Prostate gland (tissue), 2 donors: ENCODE measurements at regions not wholly inside any gene's neighbourhood (a gene's known extent, or its start where the extent isn't known, plus 50 kb on each side); places are given as distances from the start of the nearest gene placed in this dataset.

ENCODE experiments used
- DNase-seq: peaks from one replicate; pipeline ENCODE4 v3.0.0-alpha.2; 2019; ENCODE audit warnings: low spot score
- H3K27ac ChIP-seq, 2 donors: fragments of 200-600 bp; sonication (generic); 2 replicates each; pipeline ENCODE4 v1.5.1; 2017 to 2019
- H3K27me3 ChIP-seq: fragments of 200-600 bp; sonication (generic); replicated peaks from 2 replicates; pipeline ENCODE4 v1.5.1; 2019; ENCODE audit not compliant: insufficient read depth
- H3K36me3 ChIP-seq, 2 donors: fragments of 200-600 bp; sonication (generic); 1 replicate in 1 of 2; 2 replicates in 1 of 2; pipeline versions ENCODE4 v1.5.1 to v1.8.1; 2017 to 2019
- H3K4me1 ChIP-seq: fragments of 200-600 bp; sonication (generic); replicated peaks from 2 replicates; pipeline ENCODE4 v1.5.1; 2019
- H3K4me3 ChIP-seq, 2 donors: fragments of 200-600 bp; sonication (generic); 2 replicates each; pipeline ENCODE4 v1.5.1; 2017 to 2019
- H3K9me3 ChIP-seq: fragments of 200-600 bp; sonication (generic); 2 replicates; pipeline ENCODE4 v1.5.1; 2017
- CTCF ChIP-seq, 4 experiments: fragments of 200-600 bp in 2 of 4; fragments of 450-650 bp in 2 of 4; sonication (generic) in 2 of 4; IDR thresholded peaks; 1 replicate in 3 of 4; 2 replicates in 1 of 4; pipeline ENCODE4 v1.5.1; 2016 to 2019; ENCODE audit warnings: antibody characterized with exemption in 4 of 4, mild to moderate bottlenecking in 2 of 4, moderate library complexity in 2 of 4
- POLR2A ChIP-seq: fragments of 450-650 bp; IDR thresholded peaks from one replicate; pipeline ENCODE4 v1.6.1; 2016; ENCODE audit warnings: antibody characterized with exemption, mild to moderate bottlenecking
- POLR2AphosphoS5 ChIP-seq: sonication (generic); formaldehyde crosslinking; IDR thresholded peaks from one replicate; pipeline ENCODE4 v1.6.1; 2017; ENCODE audit warnings: antibody characterized with exemption
- WGBS: methylation state at CpG from one replicate; pipeline ENCODE4 v1.1.5; 2018; 5-methylcytosine and 5-hydroxymethylcytosine counted together
- intact Hi-C: fragments of 100-400 bp; cut with DNase I; formaldehyde crosslinking; loops from one replicate; pipeline ENCODE4 v1.14.2; 2022

GRCh38 chr5:68957591-68957990 is 136.2 kb upstream of the SLC30A5 start:
- TF ChIP-seq POLR2A, result no peak
- TF ChIP-seq CTCF (IDR thresholded peaks at IDR 0.05), result no peak
- no peak for TF ChIP-seq POLR2AphosphoS5
- intact Hi-C loops, result loop anchor here (10.0 kb wide), 1 partner anchor 493 kb away; no protein-coding TSS in a partner anchor
- no peak overlapping the region for H3K27ac ChIP-seq

GRCh38 chr5:68958428-68958827 is 135.4 kb upstream of the SLC30A5 start:
- intact Hi-C loops, result loop anchor here (10.0 kb wide), 1 partner anchor 494 kb away; no protein-coding TSS in a partner anchor
- H3K4me1 ChIP-seq, result no peaks in the 10 kb centered on the region
- H3K27ac ChIP-seq, result no peak overlapping the region
- WGBS, result 94% methylated on average over 1 of the region's 1 CpG
- H3K27me3 ChIP-seq, result no peaks in the 10 kb centered on the region
- DNase-seq, result no peak
- H3K36me3 ChIP-seq, result no peaks in the 10 kb centered on the region
- no peak overlapping the region for H3K4me3 ChIP-seq
- H3K9me3 ChIP-seq, result no peaks in the 10 kb centered on the region
- TF ChIP-seq CTCF (IDR thresholded peaks at IDR 0.05) (no peak), POLR2AphosphoS5 (no peak), POLR2A (no peak)

More at GRCh38 chr5:68957591-68957990, 136.2 kb upstream of the SLC30A5 start:
- H3K9me3 ChIP-seq, result no peaks in the 10 kb centered on the region
- no peaks in the 10 kb centered on the region for H3K27me3 ChIP-seq
- H3K36me3 ChIP-seq, result no peaks in the 10 kb centered on the region
- no peak for DNase-seq
- no peak overlapping the region for H3K4me3 ChIP-seq
- H3K4me1 ChIP-seq, result peaks cover 4% of the 10 kb centered on the region

- Histone ChIP-seq H3K36me3 (no peaks in the 10 kb centered on the region), H3K27me3 (no peaks in the 10 kb centered on the region), H3K27ac (no peak overlapping the region), H3K4me3 (no peak overlapping the region), H3K9me3 (no peaks in the 10 kb centered on the region), H3K4me1 (no peaks in the 10 kb centered on the region)
- TF ChIP-seq CTCF (IDR thresholded peaks at IDR 0.05) (no peak), POLR2A (no peak), POLR2AphosphoS5 (no peak)
- DNase-seq, result no peak
- intact Hi-C loops, result loop anchor here (10.0 kb wide), 1 partner anchor 1716 kb away; no protein-coding TSS in a partner anchor
- 84% methylated on average over 4 of the region's 4 CpGs for WGBS
Observed at GRCh38 chr5:68960456-68960855, 133.4 kb upstream of the SLC30A5 start.

GRCh38 chr5:68960961-68961360 is 132.9 kb upstream of the SLC30A5 start:
- H3K36me3 ChIP-seq, result no peaks in the 10 kb centered on the region
- H3K27me3 ChIP-seq, result no peaks in the 10 kb centered on the region
- H3K4me1 ChIP-seq, result no peaks in the 10 kb centered on the region
- no peak for TF ChIP-seq POLR2A
- no peak for TF ChIP-seq POLR2AphosphoS5
- no peak for TF ChIP-seq CTCF (IDR thresholded peaks at IDR 0.05)
- H3K27ac ChIP-seq, result no peak overlapping the region
- intact Hi-C loops, result loop anchor here (10.0 kb wide), 1 partner anchor 1716 kb away; no protein-coding TSS in a partner anchor
- 73% methylated on average over 6 of the region's 6 CpGs for WGBS
- DNase-seq, result no peak
- H3K9me3 ChIP-seq, result no peaks in the 10 kb centered on the region
- H3K4me3 ChIP-seq, result no peak overlapping the region

GRCh38 chr5:68961762-68962161 is 132.1 kb upstream of the SLC30A5 start:
- no peak overlapping the region for H3K27ac ChIP-seq
- H3K4me3 ChIP-seq, result no peak overlapping the region
- no peaks in the 10 kb centered on the region for H3K4me1 ChIP-seq
- H3K9me3 ChIP-seq, result no peaks in the 10 kb centered on the region
- 84% methylated on average over 5 of the region's 5 CpGs for WGBS
- intact Hi-C loops, result loop anchor here (2.0 to 10.0 kb wide), 2 partner anchors 675 to 1717 kb away; no protein-coding TSS in a partner anchor
- no peak for TF ChIP-seq CTCF (IDR thresholded peaks at IDR 0.05)
- no peak for TF ChIP-seq POLR2A
- TF ChIP-seq POLR2AphosphoS5, result no peak
- DNase-seq, result no peak
- H3K36me3 ChIP-seq, result no peaks in the 10 kb centered on the region
- no peaks in the 10 kb centered on the region for H3K27me3 ChIP-seq
